GM12878 (cell line): ENCODE measurements at regions not wholly inside any gene's neighbourhood (a gene's known extent, or its start where the extent isn't known, plus 50 kb on each side); places are given as distances from the start of the nearest gene placed in this dataset.

Experiments
- ATAC-seq: fragments of 200-7000 bp; cut with Tn5 transposase; 3 replicates; pipeline ENCODE4 v1.9.1; 2020; ENCODE audit warnings: mild to moderate bottlenecking, moderate library complexity
- BruUV-seq: library from RNA; stranded (reverse); fragments of 400-500 nt; replicated peaks from 2 replicates; lab custom pipeline; 2021; lab: Mats Ljungman, UMichigan
- CTCF ChIA-PET: fragments of 300-600 bp; sonication (Branson Sonifier 250); formaldehyde crosslinking; extraction: SDS; loops from one replicate; lab custom pipeline; 2021; ENCODE audit warnings: inconsistent platforms; lab: Yijun Ruan, JAX
- POLR2A ChIA-PET: fragments of 350-600 bp; formaldehyde crosslinking; extraction: SDS; loops from one replicate; lab custom pipeline; 2021; ENCODE audit warnings: inconsistent platforms; lab: Charles Lee
- RAD21 ChIA-PET: fragments of 300-600 bp; sonication (Branson Sonifier 250); formaldehyde crosslinking; loops from one replicate; lab custom pipeline; 2023; ENCODE audit warnings: antibody characterized with exemption; ENCODE audit not compliant: unreplicated experiment; lab: Charles Lee
- SMC1A ChIA-PET: fragments of 300-600 bp; sonication (Branson Sonifier 250); formaldehyde crosslinking; loops from one replicate; lab custom pipeline; 2023; ENCODE audit not compliant: unreplicated experiment, uncharacterized antibody; lab: Charles Lee
- DNase-seq: peaks from one replicate; pipeline ENCODE4 v3.0.0-alpha.2; 2011; ENCODE audit warnings: low read depth, low spot score
- FAIRE-seq: peaks from 3 replicates; lab custom pipeline; 2011; peaks lifted over from hg19 to GRCh38; lab: Jason Lieb, UNC
- H2AFZ ChIP-seq: 2 replicates; pipeline ENCODE4 v1.6.0; 2011; ENCODE audit warnings: low read depth, low read length, control low read depth; ENCODE audit not compliant: control insufficient read depth
- H3K27ac ChIP-seq: 2 replicates; pipeline ENCODE4 v1.5.1; 2011; ENCODE audit warnings: control low read depth; ENCODE audit not compliant: control insufficient read depth, insufficient read depth
- H3K27me3 ChIP-seq, 2 experiments: replicated peaks in 1 of 2; 2 replicates each; pipeline versions ENCODE4 v1.6.0 to v1.6.1; 2011; ENCODE audit warnings: low read length in 1 of 2; ENCODE audit not compliant: control insufficient read depth in 2 of 2, insufficient read depth in 2 of 2
- H3K36me3 ChIP-seq, 2 experiments: 2 replicates each; pipeline ENCODE4 v1.5.1; 2011; ENCODE audit warnings: low read length in 1 of 2; ENCODE audit not compliant: control insufficient read depth in 2 of 2, insufficient read depth in 2 of 2
- H3K4me1 ChIP-seq: 2 replicates; pipeline ENCODE4 v1.6.1; 2011; ENCODE audit warnings: mild to moderate bottlenecking, low read length, moderate library complexity, mixed read lengths; ENCODE audit not compliant: control insufficient read depth, insufficient read depth
- H3K4me2 ChIP-seq: 2 replicates; pipeline ENCODE4 v1.6.0; 2011; ENCODE audit warnings: control low read depth; ENCODE audit not compliant: control insufficient read depth, insufficient read depth
- H3K4me3 ChIP-seq: fragments of 200-600 bp; sonication (generic); 2 replicates; pipeline ENCODE4 v1.5.1; 2016
- H3K79me2 ChIP-seq: 2 replicates; pipeline ENCODE4 v1.6.0; 2011; ENCODE audit warnings: low read length; ENCODE audit not compliant: control insufficient read depth, insufficient read depth
- H3K9ac ChIP-seq: 2 replicates; pipeline ENCODE4 v1.8.0; 2011; ENCODE audit warnings: low read length, control low read depth, mixed read lengths; ENCODE audit not compliant: control insufficient read depth, insufficient read depth
- H3K9me3 ChIP-seq: replicated peaks from 3 replicates; pipeline ENCODE4 v1.5.1; 2011; ENCODE audit warnings: mild to moderate bottlenecking, low read length; ENCODE audit not compliant: control insufficient read depth, insufficient read depth
- H4K20me1 ChIP-seq: 2 replicates; pipeline ENCODE4 v1.6.0; 2011; ENCODE audit not compliant: control insufficient read depth, insufficient read depth
- CBFB ChIP-seq: IDR thresholded peaks from 2 replicates; pipeline ENCODE4 v1.6.1; 2016; ENCODE audit warnings: antibody characterized with exemption, low read depth
- HDAC2 ChIP-seq: fragments of 200-600 bp; sonication (generic); IDR thresholded peaks from 2 replicates; pipeline ENCODE4 v1.6.1; 2017
- JUND ChIP-seq: IDR thresholded peaks from 2 replicates; pipeline ENCODE4 v1.6.1; 2012; ENCODE audit warnings: low read depth, mild to moderate bottlenecking, low read length, improper control_type of control experiment, moderate library complexity
- PAX8 ChIP-seq: fragments of 450-650 bp; IDR thresholded peaks from 2 replicates; pipeline ENCODE4 v1.6.1; 2017; ENCODE audit warnings: mild to moderate bottlenecking, moderate library complexity
- ZNF274 ChIP-seq: IDR thresholded peaks from one replicate; pipeline ENCODE4 v1.8.0; 2011; ENCODE audit not compliant: insufficient read length, insufficient read depth
- ZNF622 ChIP-seq: fragments of 450-650 bp; IDR thresholded peaks from 2 replicates; pipeline ENCODE4 v1.6.1; 2017; ENCODE audit warnings: mild to moderate bottlenecking, inconsistent platforms
- WGBS: methylation state at CpG from one replicate; pipeline ENCODE4 v1.1.6; 2016; ENCODE audit warnings: low lambda C conversion rate; ENCODE audit not compliant: insufficient replicate concordance, insufficient coverage; ENCODE audit errors: missing lambda C conversion rate; 5-methylcytosine and 5-hydroxymethylcytosine counted together
- in situ Hi-C: fragments of 300-500 bp; cut with MboI; formaldehyde crosslinking; loops from 9 replicates; pipeline ENCODE4 v1.14.3; 2018; ENCODE audit warnings: mixed read lengths
- intact Hi-C: fragments of 100-400 bp; cut with micrococcal nuclease; formaldehyde crosslinking; loops from one replicate; pipeline ENCODE4 v1.14.2; 2022; ENCODE audit not compliant: unreplicated experiment
- TF ChIP-seq, protein P1 (sequence below): IDR thresholded peaks from 2 replicates; pipeline ENCODE4 v1.6.1; 2011; ENCODE audit warnings: mild to moderate bottlenecking, low read depth, low read length, moderate library complexity; ENCODE audit not compliant: insufficient replicate concordance

DNA sequence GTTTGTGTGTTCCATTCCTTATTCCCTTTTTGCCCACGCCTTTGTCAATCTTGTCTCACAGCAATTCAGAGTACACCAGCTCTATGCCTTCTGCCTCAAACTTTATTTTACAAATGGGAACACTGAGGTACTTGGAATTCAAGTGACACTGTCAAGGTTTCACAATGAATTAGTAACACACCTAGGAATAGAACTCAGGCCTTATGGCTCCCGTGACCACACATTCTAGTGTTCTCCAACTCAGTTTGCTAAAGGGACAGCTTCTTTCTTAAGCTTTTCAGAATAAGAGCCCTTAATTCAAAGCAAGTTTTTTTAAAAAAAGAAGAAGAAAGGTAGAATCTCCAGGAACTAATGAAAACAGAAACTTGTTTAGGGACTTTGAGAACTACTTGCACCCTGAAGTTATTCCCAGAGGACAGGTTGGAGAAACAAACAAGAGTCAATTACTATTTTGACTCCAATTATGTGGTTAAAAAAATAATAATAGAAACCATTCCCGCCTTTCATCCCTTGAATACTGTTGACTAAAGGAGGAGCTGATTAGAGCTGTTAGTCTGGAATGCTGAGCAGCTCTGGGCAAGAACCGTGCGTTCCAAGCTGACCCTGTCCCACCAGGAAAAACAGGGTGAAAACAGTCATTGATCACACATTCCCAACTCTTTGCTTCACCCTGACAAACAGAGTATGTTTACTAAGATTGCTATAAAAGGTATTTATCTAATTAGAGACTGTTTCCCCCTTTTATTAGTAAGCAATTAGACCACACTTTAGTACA is 408.8 kb upstream of the CNKSR2 start:
- Histone ChIP-seq H3K27ac (no peak overlapping the region), H3K9me3 (no peaks in the 10 kb centered on the region), H2AFZ (no peak overlapping the region), H3K4me1 (no peaks in the 10 kb centered on the region), H3K4me3 (no peak overlapping the region), H4K20me1 (no peaks in the 10 kb centered on the region), H3K9ac (no peak overlapping the region), H3K4me2 (no peak overlapping the region), H3K27me3 (no peaks in the 10 kb centered on the region), H3K36me3 (no peaks in the 10 kb centered on the region), H3K79me2 (no peaks in the 10 kb centered on the region)
- ChIA-PET RAD21 (no interaction called here), SMC1A (interaction anchor here (0.9 kb wide), 1 partner anchor 8 kb away, joined by 3 read pairs; no protein-coding TSS in a partner anchor), CTCF (interaction anchor here (0.6 kb wide), 1 partner anchor 437 kb away, joined by 3 read pairs; no protein-coding TSS in a partner anchor), POLR2A (no interaction called here)
- in situ Hi-C loops (no loop called here), intact Hi-C loops (no loop called here)
- ATAC-seq (no peak), FAIRE-seq (no peak), DNase-seq (no peak)
- BruUV-seq: no TSS peak
- no peak for TF ChIP-seq JUND
- TF ChIP-seq, protein P1, sequence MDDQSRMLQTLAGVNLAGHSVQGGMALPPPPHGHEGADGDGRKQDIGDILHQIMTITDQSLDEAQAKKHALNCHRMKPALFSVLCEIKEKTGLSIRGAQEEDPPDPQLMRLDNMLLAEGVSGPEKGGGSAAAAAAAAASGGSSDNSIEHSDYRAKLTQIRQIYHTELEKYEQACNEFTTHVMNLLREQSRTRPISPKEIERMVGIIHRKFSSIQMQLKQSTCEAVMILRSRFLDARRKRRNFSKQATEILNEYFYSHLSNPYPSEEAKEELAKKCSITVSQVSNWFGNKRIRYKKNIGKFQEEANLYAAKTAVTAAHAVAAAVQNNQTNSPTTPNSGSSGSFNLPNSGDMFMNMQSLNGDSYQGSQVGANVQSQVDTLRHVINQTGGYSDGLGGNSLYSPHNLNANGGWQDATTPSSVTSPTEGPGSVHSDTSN: no peak
- no peak for TF ChIP-seq CBFB
- no peak for TF ChIP-seq ZNF622
- no peak for TF ChIP-seq HDAC2
- TF ChIP-seq ZNF274: no peak
- TF ChIP-seq PAX8: no peak
- WGBS: 14% methylated on average over 5 of the region's 5 CpGs
